Lower leg skin (tissue), 4 donors: ENCODE measurements at regions not wholly inside any gene's neighbourhood (a gene's known extent, or its start where the extent isn't known, plus 50 kb on each side); places are given as distances from the start of the nearest gene placed in this dataset.

Experiments used
- DNase-seq, 2 donors: peaks; one replicate each; pipeline ENCODE4 v3.0.0-alpha.2; 2019; ENCODE audit warnings: low spot score in 2 of 2
- H3K4me3 ChIP-seq: fragments of 200-600 bp; sonication (generic); 2 replicates; pipeline ENCODE4 v1.5.1; 2017; ENCODE audit warnings: mild to moderate bottlenecking, low read depth; ENCODE audit not compliant: poor library complexity, severe bottlenecking
- POLR2A ChIP-seq, 2 donors: fragments of 450-650 bp; IDR thresholded peaks; one replicate each; pipeline ENCODE4 v1.6.1; 2016 to 2017; ENCODE audit warnings: antibody characterized with exemption in 2 of 2, mild to moderate bottlenecking in 1 of 2, moderate library complexity in 1 of 2
- WGBS, 2 donors: methylation state at CpG; one replicate each; pipeline ENCODE4 v1.1.5; 2018; 5-methylcytosine and 5-hydroxymethylcytosine counted together
- intact Hi-C: fragments of 100-400 bp; cut with DNase I; formaldehyde crosslinking; loops from one replicate; pipeline ENCODE4 v1.15.0; 2023; ENCODE audit warnings: low total_unique reads
- TF ChIP-seq, protein P1 (sequence below), 3 donors: fragments of 450-650 bp; IDR thresholded peaks; one replicate each; pipeline ENCODE4 v1.5.1; 2016; ENCODE audit warnings: antibody characterized with exemption in 3 of 3, mild to moderate bottlenecking in 3 of 3, moderate library complexity in 2 of 3

DNA sequence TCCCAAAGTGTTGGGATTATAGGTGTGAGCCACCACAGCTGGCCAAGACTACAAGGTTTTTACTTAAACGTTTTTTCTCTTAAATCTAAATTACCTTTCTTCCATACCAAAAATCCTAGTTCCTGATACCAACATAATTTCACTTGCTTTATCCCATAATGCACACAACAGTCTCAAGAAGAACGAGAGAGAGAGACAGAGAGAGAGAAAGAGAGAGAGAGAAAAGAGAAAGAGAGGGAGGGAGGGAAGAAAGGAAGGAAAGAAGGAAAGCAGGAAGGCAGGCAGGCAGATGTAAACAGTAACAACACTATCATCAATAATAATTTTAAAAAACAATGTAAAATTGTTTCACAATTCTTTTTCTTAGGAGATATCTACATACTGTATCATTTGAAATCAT, 118.4 kb downstream of the BTG1 start:
- H3K4me3 ChIP-seq = no peak overlapping the region
- TF ChIP-seq, protein P1, sequence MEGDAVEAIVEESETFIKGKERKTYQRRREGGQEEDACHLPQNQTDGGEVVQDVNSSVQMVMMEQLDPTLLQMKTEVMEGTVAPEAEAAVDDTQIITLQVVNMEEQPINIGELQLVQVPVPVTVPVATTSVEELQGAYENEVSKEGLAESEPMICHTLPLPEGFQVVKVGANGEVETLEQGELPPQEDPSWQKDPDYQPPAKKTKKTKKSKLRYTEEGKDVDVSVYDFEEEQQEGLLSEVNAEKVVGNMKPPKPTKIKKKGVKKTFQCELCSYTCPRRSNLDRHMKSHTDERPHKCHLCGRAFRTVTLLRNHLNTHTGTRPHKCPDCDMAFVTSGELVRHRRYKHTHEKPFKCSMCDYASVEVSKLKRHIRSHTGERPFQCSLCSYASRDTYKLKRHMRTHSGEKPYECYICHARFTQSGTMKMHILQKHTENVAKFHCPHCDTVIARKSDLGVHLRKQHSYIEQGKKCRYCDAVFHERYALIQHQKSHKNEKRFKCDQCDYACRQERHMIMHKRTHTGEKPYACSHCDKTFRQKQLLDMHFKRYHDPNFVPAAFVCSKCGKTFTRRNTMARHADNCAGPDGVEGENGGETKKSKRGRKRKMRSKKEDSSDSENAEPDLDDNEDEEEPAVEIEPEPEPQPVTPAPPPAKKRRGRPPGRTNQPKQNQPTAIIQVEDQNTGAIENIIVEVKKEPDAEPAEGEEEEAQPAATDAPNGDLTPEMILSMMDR (IDR thresholded peaks at IDR 0.05) = no peak
- no peak for TF ChIP-seq POLR2A (IDR thresholded peaks at IDR 0.05)
- intact Hi-C loops = no loop called here
- no peak for DNase-seq
- WGBS, 2 donors = 70 to 77% methylated on average over 2 of the region's 2 CpGs

DNA sequence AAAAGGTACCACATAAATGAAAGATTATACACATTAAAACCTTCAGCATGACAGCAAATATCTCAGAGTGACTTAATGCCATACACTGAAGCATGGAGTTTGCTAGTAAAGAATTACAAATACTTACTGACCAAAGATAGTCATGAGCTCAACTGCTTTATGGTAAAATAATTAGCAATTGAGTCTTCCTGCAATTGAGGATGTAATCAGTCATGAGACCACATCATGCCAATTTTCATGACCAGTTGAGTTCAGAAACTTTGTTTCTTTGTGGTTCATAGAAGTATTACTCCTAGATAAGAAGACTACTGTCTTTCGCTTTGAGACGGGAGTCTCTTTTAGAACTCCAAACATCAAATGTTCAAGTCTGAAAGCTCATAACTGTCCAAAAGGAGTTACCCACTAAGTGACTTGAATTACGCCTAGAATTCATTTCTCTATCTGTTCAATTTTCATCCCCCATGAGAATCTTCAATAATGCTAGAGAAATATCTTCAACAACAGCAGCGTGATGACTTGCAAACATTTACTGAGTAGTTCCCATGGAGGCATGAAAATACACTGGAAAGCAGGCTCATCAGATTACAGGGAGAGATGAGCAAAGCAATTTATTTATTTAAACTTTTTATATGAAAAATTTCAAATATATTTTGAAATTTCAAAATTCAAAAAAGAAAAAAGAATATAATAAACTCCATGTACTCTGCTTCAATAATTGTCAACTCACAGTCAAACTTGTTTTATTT, 120.0 kb downstream of the BTG1 start:
- no peak for TF ChIP-seq POLR2A (IDR thresholded peaks at IDR 0.05)
- TF ChIP-seq, protein P1 (IDR thresholded peaks at IDR 0.05) = no peak
- 88 to 92% methylated on average over 4 of the region's 4 CpGs for WGBS, 2 donors
- H3K4me3 ChIP-seq = no peak overlapping the region
- intact Hi-C loops = no loop called here
- DNase-seq = no peak

DNA sequence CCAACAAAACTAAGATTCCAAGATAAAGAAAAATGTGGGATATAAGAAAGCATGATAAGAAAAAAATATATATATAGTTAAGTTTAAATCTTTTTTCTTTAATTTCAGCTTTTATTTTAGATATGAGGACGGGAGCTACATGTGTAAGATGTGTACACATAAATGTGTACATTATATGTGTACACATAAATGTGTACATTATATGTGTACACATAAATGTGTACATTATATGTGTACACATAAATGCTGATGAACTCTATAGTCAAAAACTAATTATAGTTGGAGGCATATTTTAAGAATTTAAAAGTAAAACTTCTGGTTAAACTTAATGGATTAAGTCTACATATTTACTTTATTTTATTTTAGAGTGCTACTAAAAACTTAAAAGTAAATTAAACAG, 123.6 kb downstream of the BTG1 start:
- WGBS, 2 donors = 96% methylated on average over 1 of the region's 1 CpG
- intact Hi-C loops = no loop called here
- DNase-seq = no peak
- H3K4me3 ChIP-seq = no peak overlapping the region
- no peak for TF ChIP-seq POLR2A (IDR thresholded peaks at IDR 0.05)
- TF ChIP-seq, protein P1 (IDR thresholded peaks at IDR 0.05) = no peak

DNA sequence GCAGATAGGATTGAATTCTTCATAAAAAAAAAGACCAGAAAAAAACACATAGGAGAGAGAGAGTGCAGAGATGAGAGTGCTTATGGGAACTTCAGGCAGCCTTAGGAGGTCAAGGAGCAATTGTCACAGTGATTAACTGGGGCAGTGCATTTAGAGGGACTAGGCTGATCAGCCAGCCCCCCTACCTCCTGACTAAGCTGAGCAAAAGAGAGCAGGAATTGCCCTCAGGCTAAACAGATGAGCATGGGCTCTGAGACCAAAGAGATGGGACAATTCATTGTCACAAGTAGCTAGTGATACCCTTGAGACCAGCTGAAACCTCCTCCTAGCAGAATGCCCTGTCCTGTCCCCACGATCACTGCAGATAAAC, 124.0 kb downstream of the BTG1 start:
- intact Hi-C loops = no loop called here
- no peak for DNase-seq

DNA sequence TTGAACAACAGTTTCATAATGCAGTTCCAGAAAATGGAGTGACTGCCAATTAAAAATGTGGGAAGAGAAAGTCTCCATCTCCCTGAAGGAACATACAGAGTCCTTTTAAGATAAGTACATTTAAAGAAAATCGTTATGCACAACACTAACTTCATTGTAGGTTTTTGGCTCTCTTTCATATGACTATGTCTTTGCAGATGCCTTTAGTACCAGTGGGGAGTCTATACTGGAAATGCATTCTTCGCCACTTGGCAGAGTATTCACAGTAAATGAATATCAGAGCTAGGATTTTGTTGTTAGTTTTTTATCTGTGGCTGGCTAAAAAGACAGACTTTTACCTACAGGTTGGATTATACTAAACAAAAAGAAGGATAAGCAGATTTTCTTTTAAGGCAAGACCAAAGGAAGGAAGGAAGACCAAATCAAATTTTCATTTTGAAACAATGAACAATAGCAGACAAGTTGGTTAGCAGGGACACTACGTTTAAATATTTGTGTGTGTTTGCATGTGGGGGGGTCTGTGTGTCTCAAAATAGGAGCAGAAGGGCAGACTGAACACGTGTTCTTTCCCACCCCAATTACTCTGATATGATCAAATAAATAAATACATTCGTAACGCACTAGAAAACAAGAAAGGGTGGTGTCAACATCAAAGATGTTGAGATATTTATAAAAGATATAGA, 124.5 kb downstream of the BTG1 start:
- 38% methylated on average over 6 of the region's 6 CpGs for WGBS, 2 donors
- intact Hi-C loops = no loop called here
- no peak for DNase-seq
- H3K4me3 ChIP-seq = no peak overlapping the region
- no peak for TF ChIP-seq POLR2A (IDR thresholded peaks at IDR 0.05)
- TF ChIP-seq, protein P1 (IDR thresholded peaks at IDR 0.05) = no peak

More for the DNA sequence above, 124.0 kb downstream of the BTG1 start:
- H3K4me3 ChIP-seq = no peak overlapping the region
- 81 to 85% methylated on average over 1 of the region's 1 CpG for WGBS, 2 donors
- TF ChIP-seq, protein P1 (IDR thresholded peaks at IDR 0.05) = no peak
- TF ChIP-seq POLR2A (IDR thresholded peaks at IDR 0.05) = no peak
